ENCODE measurements at regions not wholly inside any gene's neighbourhood (a gene's known extent, or its start where the extent isn't known, plus 50 kb on each side); places are given as distances from the start of the nearest gene placed in this dataset.
"Not testable (repeated sequence)": the region's sequence is repeated elsewhere in the genome, so short reads cannot be mapped to it uniquely, and the experiment has no call there.

GRCh38 chr17:54269881-54270280, 447.2 kb downstream of the KIF2B start:
- TF ChIP-seq POLR2A (IDR thresholded peaks at IDR 0.05; ENCODE audit: low read depth, low read length) (no peak), POLR2AphosphoS5 (IDR thresholded peaks at IDR 0.05; ENCODE audit: low read depth, low read length) (no peak), TAF1 (IDR thresholded peaks at IDR 0.05; ENCODE audit: borderline replicate concordance, low read depth, low read length) (no peak)
- FAIRE-seq (no peak), DNase-seq (ENCODE audit: insufficient read length) (no peak)

DNA sequence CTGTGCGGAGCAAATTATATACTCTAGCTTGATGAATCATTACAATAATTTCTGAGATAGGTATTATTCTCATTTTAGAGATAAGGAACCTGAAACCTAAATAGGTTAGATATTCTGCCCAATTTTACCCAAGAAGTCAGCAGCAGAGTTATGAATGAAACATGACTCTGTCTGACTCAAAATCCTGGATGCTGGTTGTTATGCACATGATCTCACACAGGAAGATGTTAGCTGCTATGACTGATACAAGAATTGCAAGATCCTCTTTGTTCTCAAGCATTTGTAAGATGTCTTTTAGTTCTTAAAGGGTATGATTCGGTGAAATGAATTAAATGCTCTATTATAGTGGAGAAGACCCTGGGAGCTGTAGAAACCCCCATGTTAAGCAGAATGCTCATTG, 447.8 kb downstream of the KIF2B start:
- FAIRE-seq: no peak
- no peak for TF ChIP-seq POLR2A (IDR thresholded peaks at IDR 0.05; ENCODE audit: low read depth, low read length)
- TF ChIP-seq POLR2AphosphoS5 (IDR thresholded peaks at IDR 0.05; ENCODE audit: low read depth, low read length): no peak
- TF ChIP-seq TAF1 (IDR thresholded peaks at IDR 0.05; ENCODE audit: borderline replicate concordance, low read depth, low read length): no peak
- no peak for DNase-seq (ENCODE audit: insufficient read length)

GRCh38 chr17:54277868-54278267, 455.1 kb downstream of the KIF2B start:
- no peak for DNase-seq (ENCODE audit: insufficient read length)
- FAIRE-seq: no peak
- no peak for TF ChIP-seq POLR2A (IDR thresholded peaks at IDR 0.05; ENCODE audit: low read depth, low read length)
- no peak for TF ChIP-seq POLR2AphosphoS5 (IDR thresholded peaks at IDR 0.05; ENCODE audit: low read depth, low read length)
- no peak for TF ChIP-seq TAF1 (IDR thresholded peaks at IDR 0.05; ENCODE audit: borderline replicate concordance, low read depth, low read length)

GRCh38 chr17:54280741-54281140, 458.0 kb downstream of the KIF2B start:
- no peak for TF ChIP-seq POLR2A (IDR thresholded peaks at IDR 0.05; ENCODE audit: low read depth, low read length)
- DNase-seq (ENCODE audit: insufficient read length) (no peak), FAIRE-seq (no peak)

- DNase-seq (ENCODE audit: insufficient read length) (no peak), FAIRE-seq (no peak)
- no peak for TF ChIP-seq POLR2AphosphoS5 (IDR thresholded peaks at IDR 0.05; ENCODE audit: low read depth, low read length)
- TF ChIP-seq TAF1 (IDR thresholded peaks at IDR 0.05; ENCODE audit: borderline replicate concordance, low read depth, low read length): no peak
- TF ChIP-seq POLR2A (IDR thresholded peaks at IDR 0.05; ENCODE audit: low read depth, low read length): no peak
Measured at GRCh38 chr17:54282886-54283285, 460.2 kb downstream of the KIF2B start.

DNA sequence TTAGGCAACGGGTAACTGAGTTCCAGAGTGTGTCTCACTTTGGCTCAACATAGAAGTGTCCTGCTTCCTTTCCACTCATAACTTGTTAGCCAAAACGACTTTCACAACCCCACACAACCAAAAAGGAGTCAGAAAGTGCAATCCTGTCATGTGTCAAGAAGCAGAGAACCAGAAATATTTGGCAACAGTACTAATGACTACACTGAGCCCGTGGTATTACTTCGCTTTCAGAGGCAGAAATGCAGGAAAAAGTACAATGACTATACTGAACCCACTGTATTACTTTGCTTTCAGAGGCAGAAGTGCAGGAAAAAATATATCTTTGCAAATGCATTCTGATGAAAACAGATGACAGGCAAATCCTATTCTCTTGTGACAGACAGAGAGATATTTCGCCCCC, 484.6 kb downstream of the KIF2B start:
- TF ChIP-seq POLR2A (IDR thresholded peaks at IDR 0.05; ENCODE audit: low read depth, low read length) (no peak), TAF1 (IDR thresholded peaks at IDR 0.05; ENCODE audit: borderline replicate concordance, low read depth, low read length) (no peak), POLR2AphosphoS5 (IDR thresholded peaks at IDR 0.05; ENCODE audit: low read depth, low read length) (no peak)
- FAIRE-seq (no peak), DNase-seq (ENCODE audit: insufficient read length) (no peak)

DNA sequence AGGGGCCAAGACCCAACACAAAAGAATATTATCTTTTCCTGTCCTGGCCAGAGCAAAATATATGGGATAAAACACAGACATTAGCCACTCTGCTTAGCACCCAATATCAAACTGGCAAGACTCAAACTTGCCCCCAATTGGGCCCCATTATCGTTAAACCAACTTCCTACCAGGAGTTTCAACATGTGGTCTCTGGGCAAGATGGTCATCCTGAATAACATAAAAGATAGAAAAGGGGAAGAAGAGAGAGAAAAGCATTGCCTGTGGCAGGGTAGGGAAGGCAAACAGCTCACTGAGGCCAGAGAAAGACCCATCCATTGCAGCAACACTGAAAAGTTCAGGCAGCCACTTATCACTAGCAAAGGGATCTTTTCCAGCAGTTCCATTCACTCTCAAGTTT, 502.1 kb downstream of the KIF2B start:
- DNase-seq (ENCODE audit: insufficient read length) (no peak), FAIRE-seq (no peak)
- no peak for TF ChIP-seq TAF1 (IDR thresholded peaks at IDR 0.05; ENCODE audit: borderline replicate concordance, low read depth, low read length)

GRCh38 chr17:54339731-54340130, 517.0 kb downstream of the KIF2B start:
- DNase-seq (ENCODE audit: insufficient read length) (no peak), FAIRE-seq (no peak)
- no peak for TF ChIP-seq POLR2A (IDR thresholded peaks at IDR 0.05; ENCODE audit: low read depth, low read length)

- TF ChIP-seq POLR2A (IDR thresholded peaks at IDR 0.05; ENCODE audit: low read depth, low read length): no peak
- no peak for TF ChIP-seq POLR2AphosphoS5 (IDR thresholded peaks at IDR 0.05; ENCODE audit: low read depth, low read length)
- no peak for TF ChIP-seq TAF1 (IDR thresholded peaks at IDR 0.05; ENCODE audit: borderline replicate concordance, low read depth, low read length)
- FAIRE-seq: no peak
- DNase-seq (ENCODE audit: insufficient read length): no peak
Measured at GRCh38 chr17:54347495-54347894, 524.8 kb downstream of the KIF2B start.

DNA sequence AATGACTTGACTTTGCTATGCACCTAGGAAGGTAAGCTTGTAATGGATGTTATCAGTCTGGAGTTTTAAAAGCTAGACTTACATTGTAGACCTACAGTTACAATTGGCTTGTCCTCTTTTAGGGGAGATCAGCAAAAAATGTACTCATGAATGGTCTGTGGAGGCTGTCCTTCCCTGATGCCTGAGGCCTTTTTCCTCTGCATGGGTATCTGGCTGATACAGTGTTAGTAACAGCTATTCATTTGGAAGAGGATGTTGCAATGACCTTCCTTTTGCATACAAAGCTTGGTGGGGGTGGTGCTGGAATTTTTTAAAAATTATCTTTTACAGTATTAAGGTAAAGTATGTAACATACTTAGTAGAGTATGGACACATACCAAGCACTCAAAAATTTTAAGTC, 525.5 kb downstream of the KIF2B start:
- no peak for DNase-seq (ENCODE audit: insufficient read length)
- no peak for TF ChIP-seq POLR2A (IDR thresholded peaks at IDR 0.05; ENCODE audit: low read depth, low read length)
- no peak for TF ChIP-seq POLR2AphosphoS5 (IDR thresholded peaks at IDR 0.05; ENCODE audit: low read depth, low read length)
- no peak for TF ChIP-seq TAF1 (IDR thresholded peaks at IDR 0.05; ENCODE audit: borderline replicate concordance, low read depth, low read length)
- FAIRE-seq: no peak

DNA sequence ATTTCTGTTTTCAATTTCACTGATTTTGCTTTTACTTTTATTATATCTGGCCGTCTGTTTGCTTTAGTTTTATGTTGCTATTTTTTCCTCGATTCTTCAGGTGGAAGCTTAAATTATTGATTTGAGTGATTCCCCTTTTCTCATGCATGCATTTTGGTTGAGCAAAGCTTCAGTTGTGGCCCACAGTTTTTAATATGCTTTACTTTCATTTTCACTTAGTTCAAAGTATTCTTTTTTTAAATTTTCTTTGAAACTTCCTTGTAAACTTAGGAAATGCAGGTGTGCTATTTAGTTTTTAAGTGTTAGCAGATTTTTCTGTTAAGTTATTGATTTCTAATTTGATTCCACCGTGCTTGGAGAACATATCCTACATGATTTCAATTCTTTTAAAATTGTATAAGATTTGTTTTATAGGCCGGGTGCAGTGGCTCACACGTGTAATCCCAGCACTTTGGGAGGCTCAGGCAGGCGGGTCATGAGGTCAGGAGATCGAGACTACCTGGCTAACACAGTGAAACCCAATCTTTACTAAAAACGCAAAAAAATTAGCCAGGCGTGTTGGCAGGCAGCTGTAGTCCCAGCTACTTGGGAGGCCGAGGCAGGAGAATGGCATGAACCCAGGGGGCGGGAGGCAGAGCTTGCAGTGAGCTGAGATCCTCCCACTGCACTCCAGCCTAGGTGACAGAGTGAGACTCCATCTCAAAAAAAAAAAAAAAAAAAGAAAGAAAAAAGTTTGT, 531.2 kb downstream of the KIF2B start:
- DNase-seq (ENCODE audit: insufficient read length) (no peak), FAIRE-seq (no peak)
- TF ChIP-seq POLR2AphosphoS5 (IDR thresholded peaks at IDR 0.05; ENCODE audit: low read depth, low read length): no peak
- no peak for TF ChIP-seq POLR2A (IDR thresholded peaks at IDR 0.05; ENCODE audit: low read depth, low read length)
- TF ChIP-seq TAF1 (IDR thresholded peaks at IDR 0.05; ENCODE audit: borderline replicate concordance, low read depth, low read length): no peak

GRCh38 chr17:54361073-54361472, 538.3 kb downstream of the KIF2B start:
- DNase-seq (ENCODE audit: insufficient read length); FAIRE-seq: not testable (repeated sequence)

DNA sequence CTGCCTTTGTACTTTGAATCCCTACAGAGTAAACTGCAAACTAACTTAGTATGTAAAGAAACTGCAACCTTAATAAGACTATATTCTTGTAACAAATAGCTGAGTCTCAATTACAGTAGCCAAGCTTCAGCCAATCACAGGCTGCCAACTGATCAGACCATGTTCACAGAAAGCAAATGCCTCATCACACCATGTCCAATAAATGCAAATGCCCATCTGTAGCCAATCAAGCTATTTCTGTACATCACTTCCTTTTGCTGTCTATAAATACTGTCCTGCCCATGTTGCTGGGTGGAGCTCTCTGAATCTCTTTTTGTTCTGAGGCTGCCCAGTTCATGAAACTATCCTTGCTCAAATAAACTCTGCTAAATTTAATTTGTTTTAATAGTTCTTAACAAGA, 531.7 kb upstream of the TOM1L1 start:
- no peak for TF ChIP-seq TAF1 (IDR thresholded peaks at IDR 0.05; ENCODE audit: borderline replicate concordance, low read depth, low read length)
- TF ChIP-seq POLR2AphosphoS5 (IDR thresholded peaks at IDR 0.05; ENCODE audit: low read depth, low read length): no peak
- TF ChIP-seq POLR2A (IDR thresholded peaks at IDR 0.05; ENCODE audit: low read depth, low read length): no peak
- FAIRE-seq (no peak), DNase-seq (ENCODE audit: insufficient read length) (no peak)

Measured in GM12892 (cell line).